SHP77 treated with DMSO at 0.1 percent for 48 hours (cell line): ENCODE measurements at regions not wholly inside any gene's neighbourhood (a gene's known extent, or its start where the extent isn't known, plus 50 kb on each side); places are given as distances from the start of the nearest gene placed in this dataset.

Experiments used
- DNase-seq: peaks from one replicate; lab custom pipeline; 2025; lab: John Stamatoyannopoulos, UW

GRCh38 chr18:45227001-45227742 lies 388.1 kb upstream of the SLC14A2 start:
- DNase-seq = no peak

- DNase-seq = no peak
Measured at GRCh38 chr18:45228796-45229388, 386.4 kb upstream of the SLC14A2 start.

- DNase-seq = no peak
Measured at GRCh38 chr18:45231617-45232016, 383.7 kb upstream of the SLC14A2 start.

GRCh38 chr18:45232061-45232460 lies 383.2 kb upstream of the SLC14A2 start:
- no peak for DNase-seq

GRCh38 chr18:45236676-45237075 lies 378.6 kb upstream of the SLC14A2 start:
- no peak for DNase-seq

- DNase-seq = no peak
Measured at GRCh38 chr18:45237343-45238098, 377.8 kb upstream of the SLC14A2 start.

- DNase-seq = no peak
Measured at GRCh38 chr18:45241271-45241670, 374.0 kb upstream of the SLC14A2 start.

- no peak for DNase-seq
Measured at GRCh38 chr18:45241982-45242565, 373.2 kb upstream of the SLC14A2 start.

- DNase-seq = no peak
Measured at GRCh38 chr18:45243340-45244110, 371.8 kb upstream of the SLC14A2 start.

- DNase-seq = no peak
Measured at GRCh38 chr18:45245091-45245511, 370.2 kb upstream of the SLC14A2 start.

- DNase-seq = no peak
Measured at GRCh38 chr18:45248240-45248903, 366.9 kb upstream of the SLC14A2 start.

GRCh38 chr18:45249246-45249661 lies 366.0 kb upstream of the SLC14A2 start:
- DNase-seq = no peak

- DNase-seq = no peak
Measured at GRCh38 chr18:45250479-45250878, 364.8 kb upstream of the SLC14A2 start.

GRCh38 chr18:45251236-45251635 lies 364.0 kb upstream of the SLC14A2 start:
- no peak for DNase-seq

- no peak for DNase-seq
Measured at GRCh38 chr18:45252474-45252873, 362.8 kb upstream of the SLC14A2 start.

- no peak for DNase-seq
Measured at GRCh38 chr18:45253056-45253565, 362.2 kb upstream of the SLC14A2 start.

- no peak for DNase-seq
Measured at GRCh38 chr18:45253973-45254708, 361.1 kb upstream of the SLC14A2 start.

- DNase-seq = no peak
Measured at GRCh38 chr18:45254709-45255082, 360.6 kb upstream of the SLC14A2 start.

- peak; percentile 6 for DNase-seq
Measured at GRCh38 chr18:45255197-45255890, 359.9 kb upstream of the SLC14A2 start.

GRCh38 chr18:45260125-45260524 lies 355.2 kb upstream of the SLC14A2 start:
- no peak for DNase-seq
